B cell (primary cell): ENCODE measurements at regions not wholly inside any gene's neighbourhood (a gene's known extent, or its start where the extent isn't known, plus 50 kb on each side); places are given as distances from the start of the nearest gene placed in this dataset.

Experiments
- EZH2 ChIP-seq: IDR thresholded peaks from 2 replicates; pipeline ENCODE4 v1.6.1; 2012; ENCODE audit warnings: borderline replicate concordance, low read depth, mild to moderate bottlenecking, moderate library complexity, low read length; ENCODE audit not compliant: insufficient read depth, poor library complexity, severe bottlenecking
- TF ChIP-seq, protein P1 (sequence below): fragments of 200-600 bp; IDR thresholded peaks from one replicate; pipeline ENCODE4 v1.8.0; 2022; ENCODE audit warnings: antibody characterized with exemption, mild to moderate bottlenecking

- TF ChIP-seq, protein P1, sequence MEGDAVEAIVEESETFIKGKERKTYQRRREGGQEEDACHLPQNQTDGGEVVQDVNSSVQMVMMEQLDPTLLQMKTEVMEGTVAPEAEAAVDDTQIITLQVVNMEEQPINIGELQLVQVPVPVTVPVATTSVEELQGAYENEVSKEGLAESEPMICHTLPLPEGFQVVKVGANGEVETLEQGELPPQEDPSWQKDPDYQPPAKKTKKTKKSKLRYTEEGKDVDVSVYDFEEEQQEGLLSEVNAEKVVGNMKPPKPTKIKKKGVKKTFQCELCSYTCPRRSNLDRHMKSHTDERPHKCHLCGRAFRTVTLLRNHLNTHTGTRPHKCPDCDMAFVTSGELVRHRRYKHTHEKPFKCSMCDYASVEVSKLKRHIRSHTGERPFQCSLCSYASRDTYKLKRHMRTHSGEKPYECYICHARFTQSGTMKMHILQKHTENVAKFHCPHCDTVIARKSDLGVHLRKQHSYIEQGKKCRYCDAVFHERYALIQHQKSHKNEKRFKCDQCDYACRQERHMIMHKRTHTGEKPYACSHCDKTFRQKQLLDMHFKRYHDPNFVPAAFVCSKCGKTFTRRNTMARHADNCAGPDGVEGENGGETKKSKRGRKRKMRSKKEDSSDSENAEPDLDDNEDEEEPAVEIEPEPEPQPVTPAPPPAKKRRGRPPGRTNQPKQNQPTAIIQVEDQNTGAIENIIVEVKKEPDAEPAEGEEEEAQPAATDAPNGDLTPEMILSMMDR = no peak
- no peak for TF ChIP-seq EZH2
Observed at GRCh38 chr1:96515430-96515829, 206.2 kb upstream of the PTBP2 start.
